ENCODE measurements at regions not wholly inside any gene's neighbourhood (a gene's known extent, or its start where the extent isn't known, plus 50 kb on each side); places are given as distances from the start of the nearest gene placed in this dataset.

GRCh38 chrY:17166881-17167280 lies 713.1 kb downstream of the CDY2B start:
- TF ChIP-seq EZH2 (IDR thresholded peaks at IDR 0.05; ENCODE audit: borderline replicate concordance, low read depth, low read length, severe bottlenecking) (no peak), CTCF (IDR thresholded peaks at IDR 0.05; ENCODE audit: borderline replicate concordance, extremely low read depth, low read length, poor library complexity, severe bottlenecking) (no peak)

Data from DND-41 (cell line).